Immature natural killer cell (primary cell): ENCODE measurements at regions not wholly inside any gene's neighbourhood (a gene's known extent, or its start where the extent isn't known, plus 50 kb on each side); places are given as distances from the start of the nearest gene placed in this dataset.

ENCODE experiments used
- DNase-seq, 3 donors: peaks; one replicate each; pipeline ENCODE4 v3.0.0; 2022; ENCODE audit warnings: mixed read lengths in 1 of 3
- H3K27ac Mint-ChIP-seq, 6 donors: one replicate each; pipeline ENCODE4 v1.8.0; 2020; ENCODE audit warnings: mixed read lengths in 6 of 6, mild to moderate bottlenecking in 5 of 6, inconsistent platforms in 4 of 6, moderate library complexity in 3 of 6
- H3K27me3 Mint-ChIP-seq, 3 donors: one replicate each; pipeline ENCODE4 v1.8.0; 2020 to 2021; ENCODE audit warnings: low read depth in 3 of 3, mild to moderate bottlenecking in 3 of 3, mixed read lengths in 3 of 3, moderate library complexity in 3 of 3, inconsistent platforms in 1 of 3
- H3K36me3 Mint-ChIP-seq, 3 donors: one replicate each; pipeline ENCODE4 v1.8.0; 2020; ENCODE audit warnings: mixed read lengths in 3 of 3, inconsistent platforms in 2 of 3, mild to moderate bottlenecking in 2 of 3
- H3K4me1 Mint-ChIP-seq, 2 donors: one replicate each; pipeline ENCODE4 v1.8.0; 2020; ENCODE audit warnings: inconsistent platforms in 2 of 2, mild to moderate bottlenecking in 2 of 2, mixed read lengths in 2 of 2, moderate library complexity in 1 of 2
- H3K4me3 Mint-ChIP-seq, 5 donors: one replicate each; pipeline ENCODE4 v1.8.0; 2020; ENCODE audit warnings: mild to moderate bottlenecking in 5 of 5, mixed read lengths in 5 of 5, inconsistent platforms in 3 of 5, moderate library complexity in 3 of 5
- H3K9me3 Mint-ChIP-seq, 6 donors: one replicate each; pipeline ENCODE4 v1.8.0; 2020; ENCODE audit warnings: mild to moderate bottlenecking in 6 of 6, mixed read lengths in 6 of 6, inconsistent platforms in 4 of 6, moderate library complexity in 3 of 6

DNA sequence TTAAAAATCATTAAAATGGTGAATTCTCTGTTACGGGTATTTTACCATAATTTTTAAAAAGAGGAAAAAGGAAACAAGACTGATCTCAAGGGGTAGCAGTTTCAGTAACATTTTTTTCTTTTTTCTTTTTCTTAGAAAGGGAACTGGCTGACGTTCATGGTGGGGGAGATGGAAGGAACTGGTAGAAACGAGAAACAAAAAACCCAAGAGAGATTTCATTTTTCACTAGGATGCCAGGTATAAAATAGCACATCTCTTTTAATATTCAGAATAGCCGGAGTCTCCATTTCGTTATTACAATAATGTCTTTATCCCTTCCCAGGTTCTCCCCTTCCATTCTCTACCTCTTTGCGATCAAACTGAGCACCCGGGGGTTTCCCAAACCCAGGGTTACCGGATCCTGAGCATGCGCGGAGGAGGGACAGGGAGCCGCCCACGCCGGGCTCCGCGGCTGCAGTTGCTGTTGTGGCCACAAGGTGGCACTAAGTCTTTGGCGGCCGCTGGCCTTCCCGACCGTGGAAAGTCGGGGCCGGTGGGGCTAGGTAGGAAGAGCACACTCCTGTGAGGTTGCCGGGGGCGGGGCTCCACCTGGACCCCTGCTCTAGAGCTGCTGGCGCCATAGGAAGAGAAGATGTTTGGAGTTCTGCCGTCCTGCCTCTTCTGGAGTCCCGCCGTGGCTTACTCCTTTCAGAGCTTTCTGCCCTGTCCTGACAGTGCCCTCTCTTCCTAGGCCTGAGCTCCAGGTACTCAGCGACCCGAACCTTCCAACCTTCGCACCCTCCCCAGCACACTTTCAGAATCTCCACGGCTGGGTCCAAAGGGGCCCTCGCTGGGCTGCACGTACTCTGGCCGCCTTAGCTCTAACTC is 146.8 kb downstream of the SH3BGRL2 start:
- H3K9me3 Mint-ChIP-seq, result no peaks in the 10 kb centered on the region
- no peaks in the 10 kb centered on the region for H3K36me3 Mint-ChIP-seq
- peak overlapping the region; percentile 38 to 74 (median 64) for H3K4me3 Mint-ChIP-seq
- peaks cover 2 to 10% (median 7%) of the 10 kb centered on the region in 3 donors for H3K27me3 Mint-ChIP-seq
- peaks cover 6 to 13% of the 10 kb centered on the region in 2 donors for H3K4me1 Mint-ChIP-seq
- H3K27ac Mint-ChIP-seq, result peak overlapping the region in 1 of 6 donors; percentile 17
- DNase-seq, result peak; percentile 57 to 70 (median 66)

DNA sequence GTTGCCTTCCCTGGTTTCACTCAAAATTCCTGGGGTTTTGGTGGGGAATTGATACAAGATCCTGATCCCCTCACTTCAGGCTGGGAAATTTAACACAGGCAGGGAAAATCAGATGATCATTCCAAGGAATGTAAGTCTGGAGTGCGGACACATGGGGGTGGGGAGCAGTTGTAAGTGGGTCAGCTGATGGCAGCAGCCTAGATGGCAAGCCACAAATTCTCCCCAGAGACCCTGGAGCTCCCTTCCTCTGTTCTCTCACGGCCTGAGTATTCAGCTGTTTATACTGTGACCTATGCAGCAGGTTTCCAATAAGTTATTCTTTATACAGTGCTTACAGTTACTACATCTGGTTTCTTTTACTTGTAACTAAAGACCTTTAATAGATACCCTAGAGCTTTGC is 144.9 kb downstream of the SH3BGRL2 start:
- no peak overlapping the region for H3K4me3 Mint-ChIP-seq
- H3K4me1 Mint-ChIP-seq, result peaks cover 6 to 13% of the 10 kb centered on the region in 2 donors
- H3K27me3 Mint-ChIP-seq, result peaks cover 2 to 10% (median 10%) of the 10 kb centered on the region in 3 donors
- no peaks in the 10 kb centered on the region for H3K36me3 Mint-ChIP-seq
- H3K27ac Mint-ChIP-seq, result no peak overlapping the region
- no peak for DNase-seq
- no peaks in the 10 kb centered on the region for H3K9me3 Mint-ChIP-seq

DNA sequence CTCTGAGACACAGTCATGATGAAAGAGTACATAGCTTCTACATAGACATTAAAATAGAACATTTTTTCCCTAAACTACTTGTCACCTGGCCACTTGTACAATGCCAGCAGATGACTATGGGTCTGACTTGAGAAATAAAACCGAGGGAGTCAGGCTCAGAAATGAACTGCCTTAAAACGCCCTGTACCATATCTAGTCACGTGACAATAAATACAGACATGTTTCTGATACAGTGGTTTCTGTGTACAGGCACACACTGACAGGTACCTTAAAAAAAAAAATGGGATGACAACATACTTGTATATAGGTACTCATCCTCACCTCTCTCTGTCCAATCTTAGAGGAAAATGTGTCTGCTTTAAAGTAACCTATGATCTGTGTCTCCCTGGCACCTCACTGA is 144.1 kb downstream of the SH3BGRL2 start:
- Mint-ChIP-seq H3K36me3 (no peaks in the 10 kb centered on the region), H3K4me3 (no peak overlapping the region), H3K27me3 (peaks cover 2 to 10% (median 10%) of the 10 kb centered on the region in 3 donors), H3K27ac (no peak overlapping the region), H3K4me1 (peaks cover 6 to 13% of the 10 kb centered on the region in 2 donors), H3K9me3 (no peaks in the 10 kb centered on the region)
- DNase-seq, result no peak

DNA sequence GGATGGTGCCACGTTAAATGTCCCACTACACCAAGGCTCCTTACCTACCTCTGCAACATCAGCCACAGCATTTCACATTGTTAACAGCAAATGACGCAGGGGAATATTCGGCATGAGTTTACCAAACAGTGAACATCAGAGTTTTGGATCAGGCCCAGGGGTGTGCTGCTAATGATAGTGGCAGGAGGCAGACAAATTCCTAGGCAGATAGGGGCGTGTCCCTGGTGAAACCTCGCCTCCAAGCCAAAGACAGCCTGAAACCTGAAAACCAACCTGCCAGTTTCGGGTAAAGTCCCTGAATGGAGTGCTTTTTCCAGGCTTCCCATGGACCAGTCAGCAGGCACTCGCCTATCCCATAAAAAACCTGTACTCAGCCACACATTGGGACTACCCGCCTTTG is 133.6 kb downstream of the SH3BGRL2 start:
- H3K36me3 Mint-ChIP-seq, result no peaks in the 10 kb centered on the region
- H3K27me3 Mint-ChIP-seq, result peaks cover 0 to 13% (median 8%) of the 10 kb centered on the region in 3 donors
- no peak for DNase-seq
- no peak overlapping the region for H3K4me3 Mint-ChIP-seq
- H3K4me1 Mint-ChIP-seq, result no peaks in the 10 kb centered on the region
- H3K27ac Mint-ChIP-seq, result no peak overlapping the region
- peaks cover 0 to 4% (median under 1%) of the 10 kb centered on the region in 6 donors for H3K9me3 Mint-ChIP-seq

DNA sequence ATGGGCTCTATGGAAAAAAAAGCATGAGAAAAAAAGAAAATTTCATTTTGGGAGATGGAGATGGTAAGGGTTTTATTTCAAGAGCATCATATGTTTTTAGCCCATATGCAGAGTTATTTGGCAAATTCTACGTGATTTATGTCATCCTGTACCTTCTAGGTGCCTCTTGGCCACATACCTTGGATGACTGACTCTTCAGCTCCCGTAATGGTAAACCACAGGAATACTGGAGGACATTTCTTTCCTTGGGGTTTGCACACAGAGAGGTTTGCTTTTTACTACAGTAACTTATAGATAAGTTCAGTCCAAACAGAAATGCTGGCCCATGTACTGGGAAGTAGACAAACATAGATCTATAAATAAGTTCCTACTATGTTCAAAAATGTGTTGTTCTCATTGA is 132.2 kb downstream of the SH3BGRL2 start:
- Mint-ChIP-seq H3K4me3 (no peak overlapping the region), H3K36me3 (no peaks in the 10 kb centered on the region), H3K9me3 (peaks cover 0 to 2% (median 0%) of the 10 kb centered on the region in 6 donors), H3K27me3 (peaks cover 0 to 12% (median 5%) of the 10 kb centered on the region in 3 donors), H3K27ac (no peak overlapping the region), H3K4me1 (no peaks in the 10 kb centered on the region)
- DNase-seq, result no peak

DNA sequence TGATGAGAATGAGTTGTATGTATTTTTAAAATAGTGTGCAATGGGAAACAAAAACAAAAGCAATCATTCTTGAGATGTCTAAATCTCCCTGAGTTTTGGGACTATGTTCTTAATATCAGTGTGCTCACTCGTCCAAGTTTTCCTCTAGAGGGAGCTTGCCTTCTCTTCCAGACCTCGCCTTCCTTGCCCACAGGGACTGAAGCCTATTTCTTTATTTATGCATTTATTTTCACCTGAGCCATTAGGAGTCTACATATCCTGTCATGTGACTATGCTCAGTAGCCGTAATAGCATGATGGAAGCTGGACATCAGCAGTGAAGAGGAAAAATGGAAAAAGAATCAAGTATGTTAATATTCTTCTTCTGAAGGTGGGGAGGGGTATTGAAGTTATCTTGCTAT is 131.2 kb downstream of the SH3BGRL2 start:
- Mint-ChIP-seq H3K4me3 (no peak overlapping the region), H3K27me3 (peaks cover 0 to 6% (median 3%) of the 10 kb centered on the region in 3 donors), H3K27ac (no peak overlapping the region), H3K9me3 (peaks cover 0 to 4% (median 0%) of the 10 kb centered on the region in 6 donors), H3K36me3 (no peaks in the 10 kb centered on the region), H3K4me1 (no peaks in the 10 kb centered on the region)
- DNase-seq, result no peak

DNA sequence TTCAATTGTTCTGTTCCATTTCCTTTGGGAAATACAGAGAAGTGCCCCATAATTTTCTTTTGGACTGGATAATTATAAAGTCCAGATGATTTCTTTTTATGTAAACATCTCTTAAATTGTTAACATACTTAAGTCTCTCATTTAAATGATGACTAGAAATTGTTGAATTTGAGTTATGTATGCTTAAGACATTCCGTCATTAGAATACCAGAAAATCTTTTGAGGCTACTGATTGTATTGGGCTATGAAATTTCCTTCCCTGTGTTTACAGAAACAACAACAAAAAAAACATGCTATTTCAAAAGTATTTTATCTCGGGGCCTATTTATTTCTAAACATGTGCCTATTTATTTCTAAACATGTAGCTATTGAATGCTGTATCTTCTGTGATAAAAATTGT is 125.4 kb downstream of the SH3BGRL2 start:
- Mint-ChIP-seq H3K27me3 (peaks cover 0 to 11% (median 0%) of the 10 kb centered on the region in 3 donors), H3K4me1 (no peaks in the 10 kb centered on the region), H3K9me3 (peaks cover 0 to 2% (median 0%) of the 10 kb centered on the region in 6 donors)

DNA sequence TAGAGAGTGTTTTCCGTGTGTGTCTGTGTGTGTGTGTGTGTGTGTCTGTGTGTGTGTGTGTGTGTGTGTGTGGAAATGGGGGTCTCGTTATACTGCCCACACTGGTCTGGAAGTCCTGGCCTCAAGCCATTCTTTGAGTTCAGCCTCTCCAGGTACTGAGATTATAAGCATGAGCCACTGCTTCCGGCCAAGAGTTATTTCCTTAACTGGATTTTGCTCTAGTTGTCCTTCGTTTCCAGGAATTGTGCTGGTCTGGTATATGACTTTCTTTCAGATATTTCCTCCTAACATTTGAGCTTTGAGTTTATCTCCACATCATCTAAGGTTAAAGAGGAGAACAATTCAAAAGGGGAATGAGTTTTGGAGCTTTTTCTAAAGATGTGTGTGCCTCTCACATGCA is 124.8 kb downstream of the SH3BGRL2 start:
- Mint-ChIP-seq H3K27ac (no peak overlapping the region), H3K9me3 (peaks cover 0 to 2% (median 0%) of the 10 kb centered on the region in 6 donors), H3K4me1 (no peaks in the 10 kb centered on the region), H3K4me3 (no peak overlapping the region), H3K36me3 (no peaks in the 10 kb centered on the region), H3K27me3 (peaks cover 0 to 11% (median 0%) of the 10 kb centered on the region in 3 donors)
- DNase-seq, result no peak

More for the DNA sequence above, 125.4 kb downstream of the SH3BGRL2 start:
- DNase-seq, result no peak
- Mint-ChIP-seq H3K27ac (no peak overlapping the region), H3K4me3 (no peak overlapping the region), H3K36me3 (no peaks in the 10 kb centered on the region)
